Pulmonary artery endothelial cell (primary cell): ENCODE measurements at regions not wholly inside any gene's neighbourhood (a gene's known extent, or its start where the extent isn't known, plus 50 kb on each side); places are given as distances from the start of the nearest gene placed in this dataset.

Source experiments
- DNase-seq: peaks from one replicate; pipeline ENCODE4 v3.0.0-alpha.2; 2011; ENCODE audit warnings: low read depth, low spot score

- no peak for DNase-seq
Observed at GRCh38 chr14:97640031-97640430, 842.8 kb downstream of the VRK1 start.

- DNase-seq: no peak
Observed at GRCh38 chr14:97641827-97642226, 844.6 kb downstream of the VRK1 start.

GRCh38 chr14:97642631-97643030 is 845.4 kb downstream of the VRK1 start:
- no peak for DNase-seq

GRCh38 chr14:97644365-97644764 is 847.2 kb downstream of the VRK1 start:
- DNase-seq: no peak

- DNase-seq: no peak
Observed at GRCh38 chr14:97649752-97650151, 852.6 kb downstream of the VRK1 start.

GRCh38 chr14:97655169-97655948 is 858.2 kb downstream of the VRK1 start:
- no peak for DNase-seq

- no peak for DNase-seq
Observed at GRCh38 chr14:97657609-97658008, 860.4 kb downstream of the VRK1 start.

- no peak for DNase-seq
Observed at GRCh38 chr14:97687944-97688630, 890.9 kb downstream of the VRK1 start.

- no peak for DNase-seq
Observed at GRCh38 chr14:97688631-97689336, 891.6 kb downstream of the VRK1 start.

- no peak for DNase-seq
Observed at GRCh38 chr14:97692084-97692483, 894.9 kb downstream of the VRK1 start.

- DNase-seq: no peak
Observed at GRCh38 chr14:97695456-97695981, 898.3 kb downstream of the VRK1 start.

GRCh38 chr14:97697772-97698171 is 900.6 kb downstream of the VRK1 start:
- no peak for DNase-seq

- DNase-seq: no peak
Observed at GRCh38 chr14:97699026-97699425, 901.8 kb downstream of the VRK1 start.

- DNase-seq: no peak
Observed at GRCh38 chr14:97703006-97703760, 906.0 kb downstream of the VRK1 start.

GRCh38 chr14:97704316-97704885 is 907.2 kb downstream of the VRK1 start:
- no peak for DNase-seq

- no peak for DNase-seq
Observed at GRCh38 chr14:97705107-97705506, 907.9 kb downstream of the VRK1 start.

- DNase-seq: no peak
Observed at GRCh38 chr14:97705976-97706375, 908.8 kb downstream of the VRK1 start.

GRCh38 chr14:97706819-97707218 is 909.6 kb downstream of the VRK1 start:
- DNase-seq: no peak

GRCh38 chr14:97707603-97708002 is 910.4 kb downstream of the VRK1 start:
- no peak for DNase-seq

GRCh38 chr14:97709552-97709951 is 912.4 kb downstream of the VRK1 start:
- no peak for DNase-seq

- DNase-seq: no peak
Observed at GRCh38 chr14:97710726-97711125, 913.5 kb downstream of the VRK1 start.
